Fibroblast of villous mesenchyme (primary cell): ENCODE measurements at regions not wholly inside any gene's neighbourhood (a gene's known extent, or its start where the extent isn't known, plus 50 kb on each side); places are given as distances from the start of the nearest gene placed in this dataset.

ENCODE experiments used
- DNase-seq: peaks from one replicate; pipeline ENCODE4 v3.0.0-alpha.2; 2010; ENCODE audit warnings: low read depth
- H3K4me3 ChIP-seq: 2 replicates; pipeline ENCODE4 v1.5.1; 2011; ENCODE audit warnings: low read depth, mild to moderate bottlenecking, low read length
- CTCF ChIP-seq: IDR thresholded peaks from 2 replicates; pipeline ENCODE4 v1.5.1; 2012; ENCODE audit warnings: low read depth, mild to moderate bottlenecking, low read length; ENCODE audit not compliant: insufficient read depth

- TF ChIP-seq CTCF = no peak
- H3K4me3 ChIP-seq = no peak overlapping the region
- DNase-seq = peak; percentile 75
Observed at GRCh38 chr6:132060591-132060990, 109.4 kb upstream of the CCN2 start.

GRCh38 chr6:132058975-132059374 lies 107.8 kb upstream of the CCN2 start:
- no peak for TF ChIP-seq CTCF
- no peak overlapping the region for H3K4me3 ChIP-seq

GRCh38 chr6:132054525-132054924 lies 103.4 kb upstream of the CCN2 start:
- TF ChIP-seq CTCF = no peak
- H3K4me3 ChIP-seq = no peak overlapping the region
- peak; percentile 25 for DNase-seq

More at GRCh38 chr6:132058975-132059374, 107.8 kb upstream of the CCN2 start:
- DNase-seq = peak; percentile 58

- TF ChIP-seq CTCF = no peak
- H3K4me3 ChIP-seq = no peak overlapping the region
- no peak for DNase-seq
Observed at GRCh38 chr6:132053511-132053910, 102.3 kb upstream of the CCN2 start.

- no peak overlapping the region for H3K4me3 ChIP-seq
- no peak for DNase-seq
- no peak for TF ChIP-seq CTCF
Observed at GRCh38 chr6:132052096-132052495, 100.9 kb upstream of the CCN2 start.

GRCh38 chr6:132045877-132046276 lies 94.7 kb upstream of the CCN2 start:
- H3K4me3 ChIP-seq = no peak overlapping the region
- no peak for TF ChIP-seq CTCF
- no peak for DNase-seq

GRCh38 chr6:132043148-132043547 lies 92.0 kb upstream of the CCN2 start:
- no peak for TF ChIP-seq CTCF

More at GRCh38 chr6:132043148-132043547, 92.0 kb upstream of the CCN2 start:
- no peak overlapping the region for H3K4me3 ChIP-seq
- DNase-seq = no peak
